GM18861 (cell line): ENCODE measurements at regions not wholly inside any gene's neighbourhood (a gene's known extent, or its start where the extent isn't known, plus 50 kb on each side); places are given as distances from the start of the nearest gene placed in this dataset.

Source experiments
- ATAC-seq: cut with Tn5 transposase; IDR thresholded peaks from one replicate; pipeline ENCODE4 v1.9.1; 2021; ENCODE audit not compliant: unreplicated experiment

- ATAC-seq, result no peak
Measured at GRCh38 chr17:33811984-33812577, 443.0 kb upstream of the CCL2 start.

DNA sequence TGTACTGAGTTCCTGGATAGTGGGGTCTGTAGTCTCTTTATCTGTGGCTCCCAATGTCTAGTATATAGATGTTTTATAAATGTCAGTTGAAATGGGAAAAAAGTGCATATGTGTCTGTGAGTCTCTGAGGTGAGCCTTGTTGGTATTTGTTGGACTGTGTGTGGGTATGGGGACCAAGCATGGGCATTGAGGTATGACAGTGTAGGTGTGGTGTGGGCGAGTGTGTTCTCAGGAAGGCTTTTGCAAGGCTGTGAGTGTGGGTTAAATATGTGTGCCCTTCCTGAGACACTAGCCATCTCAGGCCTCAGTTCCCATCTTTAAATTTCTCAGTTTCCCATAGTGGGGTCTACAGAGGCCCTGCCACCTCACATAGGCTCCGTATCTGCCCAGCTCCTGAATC is 440.2 kb upstream of the CCL2 start:
- ATAC-seq, result no peak

GRCh38 chr17:33816036-33816435 is 439.0 kb upstream of the CCL2 start:
- ATAC-seq, result no peak

DNA sequence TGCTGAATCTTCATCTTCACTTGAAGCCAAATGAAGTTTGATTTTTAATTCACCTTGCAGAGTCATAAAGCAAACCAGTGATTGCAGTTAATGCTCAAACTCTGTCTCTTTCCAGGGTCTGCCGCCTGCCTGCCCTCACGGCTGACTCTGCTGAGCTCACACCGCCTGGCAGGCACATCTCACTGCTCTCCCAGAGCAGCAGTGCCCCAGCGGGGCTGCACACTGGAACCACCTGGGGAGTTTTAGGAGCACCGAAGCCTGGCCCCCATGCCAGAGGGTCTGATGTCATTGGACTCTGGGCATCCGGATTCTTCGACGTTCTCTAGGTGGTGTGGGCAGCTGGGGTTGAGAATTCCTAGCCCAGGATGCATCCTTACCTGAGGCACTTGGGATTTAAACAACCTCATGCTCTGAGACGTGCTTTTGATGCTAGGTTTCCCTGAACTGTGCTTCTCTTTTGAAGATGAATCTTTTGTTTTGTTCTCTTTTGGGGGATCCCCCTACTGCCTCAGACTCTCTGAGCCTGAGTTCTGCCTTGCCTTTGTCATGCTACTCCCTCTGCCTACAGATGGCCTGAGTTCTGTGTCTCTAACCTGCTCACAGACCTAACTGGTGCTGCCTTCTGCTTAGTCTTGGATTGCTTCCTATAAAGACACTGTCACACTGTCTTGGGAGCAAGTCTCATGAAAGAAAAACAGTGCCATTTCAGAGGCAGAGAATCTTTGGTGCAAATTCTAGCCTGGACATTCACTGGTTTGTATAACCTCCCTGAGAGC is 438.1 kb upstream of the CCL2 start:
- ATAC-seq, result no peak

- no peak for ATAC-seq
Measured at GRCh38 chr17:33819539-33819938, 435.5 kb upstream of the CCL2 start.

DNA sequence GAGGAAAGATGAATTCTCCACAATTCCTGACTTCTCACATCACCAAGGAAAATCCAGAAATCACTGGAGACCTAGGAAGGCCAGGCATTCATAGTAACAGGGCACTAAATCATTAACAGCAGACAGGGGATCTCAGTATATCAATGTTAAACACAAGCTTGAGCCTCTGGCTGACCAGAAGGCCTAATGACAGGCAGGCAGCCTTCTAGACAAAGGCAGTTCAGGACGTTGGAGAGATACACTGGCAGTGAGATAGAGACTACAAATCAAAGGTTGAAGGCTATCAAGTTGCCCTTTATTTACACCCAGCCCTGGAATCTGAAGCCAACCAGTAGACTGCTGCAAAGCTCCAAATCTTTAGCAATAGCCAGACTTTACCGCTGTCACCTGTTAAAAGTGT is 422.8 kb upstream of the CCL2 start:
- ATAC-seq, result no peak

DNA sequence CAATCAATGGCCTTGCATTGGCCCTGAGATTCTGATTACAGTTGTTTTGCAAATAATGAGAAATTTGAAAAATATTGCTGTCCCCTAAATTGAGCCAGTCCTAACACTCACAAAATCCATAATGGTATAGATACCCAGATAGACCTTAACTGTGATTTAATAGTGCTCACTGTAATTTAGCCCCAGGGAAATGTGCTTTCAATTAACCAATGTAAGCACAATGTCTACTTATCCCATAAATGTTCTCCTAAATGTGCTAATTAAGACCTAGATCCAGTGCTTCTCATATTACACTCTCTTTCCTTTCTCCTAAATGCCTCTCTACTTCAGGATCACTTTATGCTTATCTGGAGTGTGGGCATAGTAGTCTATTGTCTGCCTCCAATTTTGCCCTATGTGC is 417.8 kb upstream of the CCL2 start:
- no peak for ATAC-seq

DNA sequence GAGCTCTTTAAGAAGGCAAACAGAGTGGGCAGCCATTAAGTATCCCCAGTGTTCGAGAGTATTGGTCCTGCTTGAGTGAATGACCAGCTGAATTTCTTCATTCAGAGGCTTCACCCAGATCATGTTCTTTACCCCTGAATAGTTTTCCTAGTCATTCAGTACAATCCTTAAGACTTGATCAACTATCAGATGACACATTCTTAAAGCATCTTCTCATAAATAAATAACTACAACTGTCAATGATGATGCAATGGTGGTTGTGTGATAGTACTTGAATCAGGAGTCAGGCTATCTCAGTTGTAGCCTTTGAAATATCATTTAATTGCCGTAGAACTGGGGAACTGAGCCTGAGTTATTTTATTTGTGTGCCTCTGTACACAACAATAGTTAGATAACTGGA is 416.8 kb upstream of the CCL2 start:
- no peak for ATAC-seq

DNA sequence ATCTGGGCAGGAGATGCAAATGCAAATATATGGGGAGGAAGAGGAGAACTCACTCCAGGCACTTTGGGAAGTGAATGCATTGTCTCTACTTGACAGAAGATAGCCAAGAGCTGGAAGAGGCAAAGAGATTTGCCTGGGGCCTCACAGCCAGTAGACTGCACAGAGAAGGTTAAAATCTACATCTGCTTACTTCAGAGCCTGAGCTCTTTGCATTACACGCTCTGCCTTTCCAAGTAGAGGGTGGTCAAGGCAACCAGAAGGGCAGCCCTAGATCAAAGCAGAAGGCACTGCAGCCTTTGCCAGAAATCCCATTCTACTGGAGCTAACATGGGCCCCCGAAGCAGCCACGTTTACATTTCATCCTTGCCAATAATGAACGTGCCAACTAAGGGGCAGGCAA is 407.2 kb upstream of the CCL2 start:
- no peak for ATAC-seq

DNA sequence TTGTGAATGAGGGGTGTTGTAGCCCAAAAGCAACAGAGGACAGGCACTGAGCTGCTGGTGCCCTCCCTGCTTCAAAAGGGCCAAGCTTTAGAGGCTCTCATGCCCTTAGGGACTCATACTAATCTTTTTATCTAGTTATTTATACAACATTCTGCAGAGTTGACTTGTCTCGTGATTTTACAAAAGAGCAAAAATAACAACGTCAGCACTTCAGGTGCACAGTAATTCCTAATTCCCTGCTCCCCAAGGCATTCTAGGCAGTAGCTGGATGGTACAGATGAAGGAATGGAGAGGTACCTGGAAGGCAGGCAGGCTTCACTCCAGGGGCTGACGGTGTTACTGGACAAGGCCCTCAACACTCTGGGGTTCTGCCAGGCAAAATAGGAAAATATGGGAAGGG is 406.7 kb upstream of the CCL2 start:
- no peak for ATAC-seq

DNA sequence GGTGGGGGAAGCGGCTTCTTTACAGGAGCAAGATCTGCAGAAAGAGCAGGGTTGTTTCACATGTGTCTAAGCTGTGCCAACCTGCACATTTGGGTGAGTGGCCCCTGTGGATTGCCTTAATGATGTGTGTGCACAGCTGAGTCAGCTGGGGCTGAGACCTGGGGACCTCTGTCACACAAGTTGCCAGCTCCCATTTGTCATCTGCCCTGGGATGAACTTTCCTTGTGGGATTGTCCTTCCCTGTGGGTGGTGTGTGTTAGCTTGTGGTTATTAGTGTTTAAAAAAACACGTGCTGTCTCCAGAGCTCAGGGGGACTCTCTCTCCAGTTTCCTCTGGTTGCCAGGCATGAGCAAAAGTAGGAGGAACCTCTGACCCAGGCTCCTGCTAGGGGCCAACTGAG is 400.5 kb upstream of the CCL2 start:
- ATAC-seq, result no peak

DNA sequence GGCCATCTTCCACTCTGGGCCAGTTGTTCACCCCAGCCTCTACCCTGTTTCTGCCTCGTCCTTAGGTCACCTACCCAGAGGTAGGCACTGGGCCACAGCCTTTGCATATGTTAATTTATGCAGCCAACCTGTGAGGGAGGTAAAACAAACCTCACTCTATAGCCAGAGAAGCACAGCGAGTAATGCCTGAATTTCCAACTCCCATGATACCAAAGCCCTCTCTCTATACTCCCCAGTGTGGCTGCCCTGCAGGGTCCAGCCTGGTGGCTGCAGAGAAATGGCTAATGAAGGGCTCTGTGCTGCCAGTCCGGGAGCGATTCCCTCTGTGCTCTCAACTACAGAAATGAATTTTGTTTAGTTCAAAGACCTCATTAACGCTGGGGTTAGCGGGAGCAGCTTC is 397.0 kb upstream of the CCL2 start:
- no peak for ATAC-seq

GRCh38 chr17:33858682-33859081 is 396.4 kb upstream of the CCL2 start:
- ATAC-seq, result no peak

GRCh38 chr17:33862772-33863602 is 392.1 kb upstream of the CCL2 start:
- no peak for ATAC-seq

- ATAC-seq, result no peak
Measured at GRCh38 chr17:33864758-33865229, 390.3 kb upstream of the CCL2 start.

- ATAC-seq, result no peak
Measured at GRCh38 chr17:33868899-33869298, 386.2 kb upstream of the CCL2 start.

GRCh38 chr17:33870936-33871335 is 384.1 kb upstream of the CCL2 start:
- no peak for ATAC-seq

DNA sequence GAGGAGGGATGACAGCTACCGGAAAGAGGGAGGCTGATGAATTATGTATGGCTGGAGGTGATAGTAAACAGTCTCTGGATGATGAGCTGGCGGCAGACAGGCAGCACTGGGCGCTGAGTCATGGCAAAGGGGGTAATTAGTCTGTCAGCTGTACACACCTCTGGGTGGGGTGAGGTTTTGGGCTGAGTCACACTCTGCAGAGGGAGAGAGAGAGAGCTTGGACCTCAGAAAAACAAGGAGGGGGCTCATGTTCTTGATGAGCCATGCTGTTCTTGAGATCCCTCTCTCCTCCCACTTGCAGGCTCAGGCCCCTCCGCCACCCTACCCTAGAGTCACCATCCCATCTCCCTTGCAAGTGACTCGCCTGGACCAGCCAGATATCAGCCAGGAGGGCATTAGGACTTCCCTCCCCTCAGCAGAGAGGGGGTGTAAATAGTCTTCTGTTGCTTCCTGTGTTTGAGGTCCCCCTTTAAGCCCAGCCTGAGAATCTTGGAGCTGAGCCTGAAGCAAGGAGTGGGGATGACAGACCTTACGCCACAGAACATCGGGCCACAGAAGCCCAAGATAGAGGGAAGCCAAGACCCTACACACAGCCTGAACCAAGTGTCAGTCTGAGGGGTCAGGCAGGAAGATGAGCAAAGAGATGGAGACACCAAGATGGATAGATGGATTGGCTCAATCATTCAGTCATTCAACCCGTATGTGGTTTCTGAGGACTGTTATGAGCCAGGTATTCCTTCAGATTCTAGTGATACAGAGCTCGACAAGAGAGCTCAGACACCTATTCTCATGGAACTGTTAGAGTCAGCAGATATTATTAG is 383.2 kb upstream of the CCL2 start:
- ATAC-seq, result no peak

- ATAC-seq, result no peak
Measured at GRCh38 chr17:33873201-33873617, 381.9 kb upstream of the CCL2 start.

DNA sequence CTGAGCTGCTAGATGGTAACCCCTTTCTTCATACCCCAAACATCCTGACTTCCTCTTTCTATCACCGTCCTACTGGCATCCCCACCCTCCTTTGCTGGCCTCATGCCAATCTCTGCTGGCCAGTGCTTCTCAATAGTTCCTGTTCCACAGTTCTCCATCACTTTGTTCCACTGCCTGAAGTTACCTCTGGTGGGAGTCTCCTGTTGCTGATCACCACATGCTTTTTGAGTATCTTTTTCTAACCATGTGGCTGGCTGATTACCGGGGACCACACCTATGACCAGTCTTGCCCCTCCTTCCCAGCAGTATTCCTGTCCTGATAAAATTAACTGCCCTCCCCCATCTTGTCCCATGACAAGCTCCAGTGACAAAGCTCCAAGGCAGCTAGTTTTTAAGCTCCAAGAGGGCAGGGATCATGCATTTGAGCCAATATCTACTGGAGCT is 380.4 kb upstream of the CCL2 start:
- ATAC-seq, result no peak

GRCh38 chr17:33875973-33876372 is 379.1 kb upstream of the CCL2 start:
- ATAC-seq, result no peak
